B cell (primary cell): ENCODE measurements at regions not wholly inside any gene's neighbourhood (a gene's known extent, or its start where the extent isn't known, plus 50 kb on each side); places are given as distances from the start of the nearest gene placed in this dataset.

ENCODE experiments used
- ATAC-seq: fragments of 200-7000 bp; cut with Tn5 transposase; one replicate; pipeline ENCODE4 v1.10.0; 2021; ENCODE audit warnings: low read depth, mild to moderate bottlenecking, moderate number of reproducible peaks, moderate library complexity
- CTCF ChIA-PET: fragments of 350-600 bp; sonication (Branson Sonifier 250); formaldehyde crosslinking; loops from one replicate; lab custom pipeline; 2021; ENCODE audit warnings: antibody characterized with exemption, inconsistent platforms; lab: Charles Lee
- POLR2A ChIA-PET: fragments of 350-600 bp; sonication (Branson Sonifier 250); formaldehyde crosslinking; loops from one replicate; lab custom pipeline; 2021; ENCODE audit warnings: antibody characterized with exemption; lab: Charles Lee
- DNase-seq: peaks from one replicate; pipeline ENCODE4 v3.0.0; 2013
- H2AFZ ChIP-seq: 2 replicates; pipeline ENCODE4 v1.6.1; 2012; ENCODE audit warnings: mild to moderate bottlenecking, low read depth, low read length; ENCODE audit not compliant: insufficient read depth, poor library complexity, severe bottlenecking
- H3K27ac ChIP-seq, 2 donors: 1 replicate in 1 of 2; 2 replicates in 1 of 2; pipeline ENCODE4 v1.5.1; 2012 to 2013; ENCODE audit warnings: low read length in 2 of 2, mild to moderate bottlenecking in 2 of 2, moderate library complexity in 1 of 2
- H3K27me3 ChIP-seq, 4 experiments: fragments of 200-600 bp in 1 of 4; sonication (generic) in 1 of 4; replicated peaks in 1 of 4; 1 replicate in 2 of 4; 2 replicates in 2 of 4; pipeline versions ENCODE4 v1.6.1 to v1.7.0; 2013 to 2016; ENCODE audit warnings: low read length in 3 of 4, mild to moderate bottlenecking in 2 of 4, mixed read lengths in 1 of 4, moderate library complexity in 1 of 4; ENCODE audit not compliant: insufficient read depth in 4 of 4, control insufficient read depth in 3 of 4; ENCODE audit errors: control extremely low read depth in 1 of 4
- H3K36me3 ChIP-seq, 2 experiments: replicated peaks in 1 of 2; 1 replicate in 1 of 2; 2 replicates in 1 of 2; pipeline versions ENCODE4 v1.6.1 to v1.7.1; 2013; ENCODE audit warnings: low read length in 1 of 2; ENCODE audit not compliant: insufficient read depth in 2 of 2, control insufficient read depth in 1 of 2; ENCODE audit errors: control extremely low read depth in 1 of 2, extremely low read depth in 1 of 2
- H3K4me1 ChIP-seq, 2 donors: fragments of 200-600 bp in 1 of 2; sonication (generic) in 1 of 2; 1 replicate in 1 of 2; 2 replicates in 1 of 2; pipeline versions ENCODE4 v1.5.1 to v1.6.1; 2013 to 2017; ENCODE audit warnings: low read length in 2 of 2; ENCODE audit not compliant: control insufficient read depth in 2 of 2, insufficient read depth in 2 of 2
- H3K4me2 ChIP-seq: replicated peaks from 2 replicates; pipeline ENCODE3; 2012; ENCODE audit warnings: mild to moderate bottlenecking, low read depth, low read length; ENCODE audit not compliant: poor library complexity, severe bottlenecking
- H3K4me3 ChIP-seq, 5 experiments: fragments of 200-600 bp in 1 of 5; sonication (generic) in 1 of 5; 1 replicate in 3 of 5; 2 replicates in 2 of 5; pipeline versions ENCODE4 v1.5.1 to v1.7.0; 2011 to 2016; ENCODE audit warnings: low read length in 4 of 5, mild to moderate bottlenecking in 4 of 5, low read depth in 2 of 5, control low read depth in 1 of 5, moderate library complexity in 1 of 5; ENCODE audit not compliant: insufficient read depth in 1 of 5; ENCODE audit errors: control extremely low read depth in 1 of 5, extremely low read depth in 1 of 5
- H3K79me2 ChIP-seq: fragments of 200-600 bp; sonication (generic); one replicate; pipeline ENCODE4 v1.6.0; 2016; ENCODE audit warnings: low read length; ENCODE audit not compliant: control insufficient read depth, insufficient read depth
- H3K9ac ChIP-seq: fragments of 200-600 bp; sonication (generic); 2 replicates; pipeline ENCODE4 v1.6.1; 2017; ENCODE audit warnings: mild to moderate bottlenecking, low read length, moderate library complexity
- H3K9me3 ChIP-seq, 3 donors: one replicate each; pipeline versions ENCODE4 v1.6.1 to v1.7.1; 2013; ENCODE audit warnings: low read length in 2 of 3; ENCODE audit not compliant: control insufficient read depth in 2 of 3, insufficient read depth in 1 of 3; ENCODE audit errors: control extremely low read depth in 1 of 3
- H4K20me1 ChIP-seq: 2 replicates; pipeline ENCODE4 v1.6.0; 2012; ENCODE audit warnings: mild to moderate bottlenecking, low read length; ENCODE audit not compliant: insufficient read depth, control insufficient read depth, poor library complexity, severe bottlenecking
- H3K27ac Mint-ChIP-seq: one replicate; pipeline ENCODE4 v1.8.0; 2021; ENCODE audit warnings: mixed read lengths
- H3K27me3 Mint-ChIP-seq: one replicate; pipeline ENCODE4 v1.8.0; 2021; ENCODE audit warnings: mixed read lengths
- H3K4me1 Mint-ChIP-seq: one replicate; pipeline ENCODE4 v1.8.0; 2021; ENCODE audit warnings: mixed read lengths
- H3K4me3 Mint-ChIP-seq: one replicate; pipeline ENCODE4 v1.8.0; 2021; ENCODE audit warnings: mixed read lengths
- H3K9me3 Mint-ChIP-seq: one replicate; pipeline ENCODE4 v1.8.0; 2022; ENCODE audit warnings: mixed read lengths; ENCODE audit not compliant: insufficient read depth
- EZH2 ChIP-seq: IDR thresholded peaks from 2 replicates; pipeline ENCODE4 v1.6.1; 2012; ENCODE audit warnings: borderline replicate concordance, low read depth, mild to moderate bottlenecking, moderate library complexity, low read length; ENCODE audit not compliant: insufficient read depth, poor library complexity, severe bottlenecking
- WGBS: methylation state at CpG from one replicate; pipeline ENCODE4 v1.1.5; 2013; ENCODE audit warnings: missing lambda C conversion rate; ENCODE audit not compliant: insufficient coverage; 5-methylcytosine and 5-hydroxymethylcytosine counted together
- intact Hi-C: fragments of 100-400 bp; cut with micrococcal nuclease; formaldehyde crosslinking; loops from one replicate; pipeline ENCODE4 v1.10.0; 2022
- TF ChIP-seq, protein P1 (sequence below): fragments of 200-600 bp; IDR thresholded peaks from one replicate; pipeline ENCODE4 v1.8.0; 2022; ENCODE audit warnings: antibody characterized with exemption, mild to moderate bottlenecking

DNA sequence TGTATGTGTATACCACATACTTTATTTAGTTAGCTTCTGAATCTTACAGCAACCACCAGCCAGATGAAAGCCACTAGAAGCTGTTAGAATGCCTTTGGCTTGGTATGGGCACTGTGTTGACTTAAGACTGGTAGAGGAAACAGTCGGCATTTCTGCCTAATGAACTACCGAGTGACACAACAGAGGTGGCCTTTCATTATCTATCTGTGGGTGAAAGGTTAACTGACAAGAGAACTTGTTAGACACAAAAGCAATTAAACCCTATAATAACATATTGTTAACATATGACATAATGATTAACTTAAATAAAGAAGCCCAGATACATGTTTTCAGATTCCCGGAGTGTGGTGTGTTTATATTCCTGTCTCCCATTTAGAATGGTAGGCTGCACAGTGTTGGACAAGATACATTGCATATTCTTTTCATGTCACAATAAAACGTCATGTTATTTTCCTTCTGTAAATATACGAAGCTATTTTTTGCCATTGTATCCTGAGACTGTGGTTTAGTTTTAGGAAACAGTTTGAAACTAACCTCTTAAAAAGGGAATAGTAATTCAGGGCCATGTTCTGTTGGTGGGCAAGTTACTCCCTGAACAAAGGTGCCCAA is 181.5 kb downstream of the SLIT2 start:
- TF ChIP-seq EZH2, result no peak
- TF ChIP-seq, protein P1, sequence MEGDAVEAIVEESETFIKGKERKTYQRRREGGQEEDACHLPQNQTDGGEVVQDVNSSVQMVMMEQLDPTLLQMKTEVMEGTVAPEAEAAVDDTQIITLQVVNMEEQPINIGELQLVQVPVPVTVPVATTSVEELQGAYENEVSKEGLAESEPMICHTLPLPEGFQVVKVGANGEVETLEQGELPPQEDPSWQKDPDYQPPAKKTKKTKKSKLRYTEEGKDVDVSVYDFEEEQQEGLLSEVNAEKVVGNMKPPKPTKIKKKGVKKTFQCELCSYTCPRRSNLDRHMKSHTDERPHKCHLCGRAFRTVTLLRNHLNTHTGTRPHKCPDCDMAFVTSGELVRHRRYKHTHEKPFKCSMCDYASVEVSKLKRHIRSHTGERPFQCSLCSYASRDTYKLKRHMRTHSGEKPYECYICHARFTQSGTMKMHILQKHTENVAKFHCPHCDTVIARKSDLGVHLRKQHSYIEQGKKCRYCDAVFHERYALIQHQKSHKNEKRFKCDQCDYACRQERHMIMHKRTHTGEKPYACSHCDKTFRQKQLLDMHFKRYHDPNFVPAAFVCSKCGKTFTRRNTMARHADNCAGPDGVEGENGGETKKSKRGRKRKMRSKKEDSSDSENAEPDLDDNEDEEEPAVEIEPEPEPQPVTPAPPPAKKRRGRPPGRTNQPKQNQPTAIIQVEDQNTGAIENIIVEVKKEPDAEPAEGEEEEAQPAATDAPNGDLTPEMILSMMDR, result no peak
- CTCF ChIA-PET, result no interaction called here
- intact Hi-C loops, result no loop called here
- H3K79me2 ChIP-seq, result no peaks in the 10 kb centered on the region
- no peaks in the 10 kb centered on the region for H3K27me3 ChIP-seq
- no peaks in the 10 kb centered on the region for H3K4me1 Mint-ChIP-seq
- no peak overlapping the region for H2AFZ ChIP-seq
- H3K4me3 ChIP-seq, result no peak overlapping the region
- POLR2A ChIA-PET, result no interaction called here
- no peaks in the 10 kb centered on the region for H4K20me1 ChIP-seq
- DNase-seq, result no peak
- WGBS, result no CpG with 5 or more reads among the region's 5 CpGs
- H3K4me3 Mint-ChIP-seq, result no peak overlapping the region
- H3K9me3 ChIP-seq, result peaks cover 0 to 2% (median 0%) of the 10 kb centered on the region in 3 donors
- no peak overlapping the region for H3K4me2 ChIP-seq
- H3K27ac ChIP-seq, result no peak overlapping the region
- H3K27ac Mint-ChIP-seq, result no peak overlapping the region
- H3K4me1 ChIP-seq, result no peaks in the 10 kb centered on the region
- no peaks in the 10 kb centered on the region for H3K36me3 ChIP-seq
- H3K9ac ChIP-seq, result no peak overlapping the region
- no peak for ATAC-seq
- peaks cover 4% of the 10 kb centered on the region for H3K27me3 Mint-ChIP-seq
- H3K9me3 Mint-ChIP-seq, result no peaks in the 10 kb centered on the region

DNA sequence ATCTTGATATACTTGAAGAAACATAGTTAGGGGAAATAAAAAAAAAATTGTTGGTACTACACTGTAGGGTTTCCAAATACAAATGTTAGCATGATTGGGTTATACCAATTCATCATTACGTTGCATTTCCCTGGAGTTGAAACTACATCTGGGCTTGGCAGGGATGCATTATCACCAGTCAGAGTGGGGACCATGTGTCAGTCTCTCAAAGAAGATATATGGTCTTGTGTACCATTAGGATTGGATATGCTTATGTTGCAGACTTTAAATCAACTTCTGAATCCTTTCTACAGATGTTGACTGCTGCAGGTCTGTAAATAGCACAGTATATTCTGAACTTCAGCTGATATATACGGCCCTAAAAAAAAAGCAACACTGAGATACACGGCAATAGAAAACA is 188.5 kb downstream of the SLIT2 start:
- Histone ChIP-seq H3K9ac (no peak overlapping the region), H4K20me1 (no peaks in the 10 kb centered on the region), H3K9me3 (peaks cover 0 to 2% (median 0%) of the 10 kb centered on the region in 3 donors), H3K4me1 (no peaks in the 10 kb centered on the region), H3K79me2 (no peaks in the 10 kb centered on the region), H3K27ac (no peak overlapping the region), H2AFZ (no peak overlapping the region), H3K4me3 (no peak overlapping the region), H3K36me3 (no peaks in the 10 kb centered on the region), H3K4me2 (no peak overlapping the region), H3K27me3 (no peaks in the 10 kb centered on the region)
- Mint-ChIP-seq H3K27me3 (no peaks in the 10 kb centered on the region), H3K4me3 (no peak overlapping the region), H3K4me1 (no peaks in the 10 kb centered on the region), H3K27ac (no peak overlapping the region), H3K9me3 (no peaks in the 10 kb centered on the region)
- intact Hi-C loops, result no loop called here
- no peak for DNase-seq
- CTCF ChIA-PET, result no interaction called here
- no CpG with 5 or more reads among the region's 3 CpGs for WGBS
- no peak for TF ChIP-seq EZH2
- TF ChIP-seq, protein P1, result no peak
- POLR2A ChIA-PET, result no interaction called here
- no peak for ATAC-seq
